ENCODE measurements at regions not wholly inside any gene's neighbourhood (a gene's known extent, or its start where the extent isn't known, plus 50 kb on each side); places are given as distances from the start of the nearest gene placed in this dataset.

- no peak for TF ChIP-seq CTCF (IDR thresholded peaks at IDR 0.05; ENCODE audit: insufficient read depth, low read length, poor library complexity, severe bottlenecking)
- no peak for TF ChIP-seq EZH2phosphoT487 (conservative IDR thresholded peaks at IDR 0.05; ENCODE audit: low read length)
Observed at GRCh38 chr7:145053781-145054180, 217.9 kb upstream of the TPK1 start.

Measured in SU-DHL-6 (cell line).